G401 (cell line): ENCODE measurements at regions not wholly inside any gene's neighbourhood (a gene's known extent, or its start where the extent isn't known, plus 50 kb on each side); places are given as distances from the start of the nearest gene placed in this dataset.

ENCODE experiments used
- DNase-seq: peaks from one replicate; pipeline ENCODE4 v3.0.0-alpha.2; 2015; ENCODE audit warnings: low spot score
- in situ Hi-C: cut with HindIII; loops from 2 replicates; pipeline ENCODE4 v1.10.0; 2016; ENCODE audit warnings: low sequenced_read_pairs, mixed read lengths

- DNase-seq = no peak
- in situ Hi-C loops = no loop called here
Measured at GRCh38 chr1:239536165-239536849, 149.9 kb downstream of the CHRM3 start.

GRCh38 chr1:239537795-239538194 lies 151.4 kb downstream of the CHRM3 start:
- in situ Hi-C loops = no loop called here
- no peak for DNase-seq

- no peak for DNase-seq
- in situ Hi-C loops = no loop called here
Measured at GRCh38 chr1:239538239-239538988, 152.0 kb downstream of the CHRM3 start.

GRCh38 chr1:239539051-239539450 lies 152.7 kb downstream of the CHRM3 start:
- in situ Hi-C loops = no loop called here
- DNase-seq = no peak

GRCh38 chr1:239539812-239540211 lies 153.4 kb downstream of the CHRM3 start:
- in situ Hi-C loops = no loop called here
- no peak for DNase-seq

- no peak for DNase-seq
- in situ Hi-C loops = no loop called here
Measured at GRCh38 chr1:239543873-239544272, 157.5 kb downstream of the CHRM3 start.

- in situ Hi-C loops = no loop called here
- no peak for DNase-seq
Measured at GRCh38 chr1:239545466-239545865, 159.1 kb downstream of the CHRM3 start.

- in situ Hi-C loops = no loop called here
- DNase-seq = no peak
Measured at GRCh38 chr1:239547987-239548386, 161.6 kb downstream of the CHRM3 start.

GRCh38 chr1:239550178-239550577 lies 163.8 kb downstream of the CHRM3 start:
- in situ Hi-C loops = no loop called here

GRCh38 chr1:239555350-239555749 lies 169.0 kb downstream of the CHRM3 start:
- DNase-seq = no peak
- in situ Hi-C loops = no loop called here

More at GRCh38 chr1:239550178-239550577, 163.8 kb downstream of the CHRM3 start:
- DNase-seq = no peak

GRCh38 chr1:239558559-239558958 lies 172.2 kb downstream of the CHRM3 start:
- in situ Hi-C loops = no loop called here
- no peak for DNase-seq

GRCh38 chr1:239558991-239559390 lies 172.6 kb downstream of the CHRM3 start:
- in situ Hi-C loops = no loop called here

GRCh38 chr1:239560921-239561320 lies 174.6 kb downstream of the CHRM3 start:
- in situ Hi-C loops = no loop called here
- no peak for DNase-seq

More at GRCh38 chr1:239558991-239559390, 172.6 kb downstream of the CHRM3 start:
- DNase-seq = no peak

- in situ Hi-C loops = no loop called here
- no peak for DNase-seq
Measured at GRCh38 chr1:239562095-239562494, 175.7 kb downstream of the CHRM3 start.

GRCh38 chr1:239563681-239564080 lies 177.3 kb downstream of the CHRM3 start:
- in situ Hi-C loops = no loop called here

GRCh38 chr1:239566074-239566473 lies 179.7 kb downstream of the CHRM3 start:
- no peak for DNase-seq
- in situ Hi-C loops = no loop called here

More at GRCh38 chr1:239563681-239564080, 177.3 kb downstream of the CHRM3 start:
- DNase-seq = no peak

- in situ Hi-C loops = no loop called here
- DNase-seq = no peak
Measured at GRCh38 chr1:239570878-239571277, 184.5 kb downstream of the CHRM3 start.

- DNase-seq = no peak
- in situ Hi-C loops = no loop called here
Measured at GRCh38 chr1:239572183-239572582, 185.8 kb downstream of the CHRM3 start.

GRCh38 chr1:239574112-239574511 lies 187.7 kb downstream of the CHRM3 start:
- DNase-seq = no peak
- in situ Hi-C loops = no loop called here

GRCh38 chr1:239575113-239575512 lies 188.7 kb downstream of the CHRM3 start:
- no peak for DNase-seq
- in situ Hi-C loops = no loop called here

- no peak for DNase-seq
- in situ Hi-C loops = no loop called here
Measured at GRCh38 chr1:239583536-239583935, 197.2 kb downstream of the CHRM3 start.
